Stimulated activated CD8-positive, alpha-beta memory T cell treated with anti-CD3 and anti-CD28 coated beads, Interleukin-2, amount 100 ng/mL, for 1 hour (primary cell): ENCODE measurements at regions not wholly inside any gene's neighbourhood (a gene's known extent, or its start where the extent isn't known, plus 50 kb on each side); places are given as distances from the start of the nearest gene placed in this dataset.

Experiments used
- DNase-seq, 2 donors: peaks; one replicate each; pipeline ENCODE4 v3.0.0-alpha.2; 2020; ENCODE audit warnings: low read depth in 2 of 2

GRCh38 chr4:24164797-24165196 lies 274.9 kb upstream of the PPARGC1A start:
- DNase-seq: no peak

- no peak for DNase-seq
These were observed 274.3 kb upstream of the PPARGC1A start for GRCh38 chr4:24164054-24164693.

GRCh38 chr4:24163314-24163713 lies 273.5 kb upstream of the PPARGC1A start:
- no peak for DNase-seq

- no peak for DNase-seq
These were observed 270.5 kb upstream of the PPARGC1A start for GRCh38 chr4:24160358-24160757.

GRCh38 chr4:24158031-24158430 lies 268.2 kb upstream of the PPARGC1A start:
- DNase-seq: no peak

- no peak for DNase-seq
These were observed 260.2 kb upstream of the PPARGC1A start for GRCh38 chr4:24150034-24150433.

GRCh38 chr4:24146127-24146526 lies 256.3 kb upstream of the PPARGC1A start:
- no peak for DNase-seq

- no peak for DNase-seq
These were observed 255.7 kb upstream of the PPARGC1A start for GRCh38 chr4:24145591-24145990.

GRCh38 chr4:24144381-24144780 lies 254.5 kb upstream of the PPARGC1A start:
- no peak for DNase-seq

- DNase-seq: no peak
These were observed 253.9 kb upstream of the PPARGC1A start for GRCh38 chr4:24143741-24144140.

GRCh38 chr4:24141836-24142235 lies 252.0 kb upstream of the PPARGC1A start:
- DNase-seq: no peak

- DNase-seq: no peak
These were observed 251.0 kb upstream of the PPARGC1A start for GRCh38 chr4:24140892-24141291.

GRCh38 chr4:24137671-24138601 lies 248.1 kb upstream of the PPARGC1A start:
- no peak for DNase-seq

GRCh38 chr4:24131954-24132673 lies 242.3 kb upstream of the PPARGC1A start:
- DNase-seq: no peak

GRCh38 chr4:24130637-24131036 lies 240.8 kb upstream of the PPARGC1A start:
- no peak for DNase-seq

GRCh38 chr4:24126776-24127175 lies 236.9 kb upstream of the PPARGC1A start:
- no peak for DNase-seq

GRCh38 chr4:24121395-24122175 lies 231.7 kb upstream of the PPARGC1A start:
- DNase-seq: no peak

- no peak for DNase-seq
These were observed 228.1 kb upstream of the PPARGC1A start for GRCh38 chr4:24117975-24118374.

GRCh38 chr4:24116107-24116506 lies 226.3 kb upstream of the PPARGC1A start:
- no peak for DNase-seq

GRCh38 chr4:24114919-24115500 lies 225.2 kb upstream of the PPARGC1A start:
- no peak for DNase-seq

- DNase-seq: no peak
These were observed 224.6 kb upstream of the PPARGC1A start for GRCh38 chr4:24114444-24114843.
